Endothelial cell of umbilical vein (primary cell): ENCODE measurements at regions not wholly inside any gene's neighbourhood (a gene's known extent, or its start where the extent isn't known, plus 50 kb on each side); places are given as distances from the start of the nearest gene placed in this dataset.

Experiments
- BruUV-seq: library from RNA; stranded (reverse); fragments of 400-500 nt; replicated peaks from 2 replicates; lab custom pipeline; 2021; lab: Mats Ljungman, UMichigan
- CTCF ChIA-PET: fragments of 300-600, 350-600 bp; sonication (Branson Sonifier 250); formaldehyde crosslinking; loops from one replicate; lab custom pipeline; 2021; ENCODE audit warnings: antibody characterized with exemption, inconsistent platforms; lab: Charles Lee
- POLR2A ChIA-PET: fragments of 300-600, 350-600 bp; sonication (Branson Sonifier 250); formaldehyde crosslinking; loops from one replicate; lab custom pipeline; 2021; ENCODE audit warnings: antibody characterized with exemption, inconsistent platforms; lab: Charles Lee
- DNase-seq: peaks from one replicate; pipeline ENCODE4 v3.0.0-alpha.2; 2011; ENCODE audit warnings: low read depth, low spot score
- FAIRE-seq: peaks from 2 replicates; lab custom pipeline; 2011; peaks lifted over from hg19 to GRCh38; lab: Jason Lieb, UNC
- H2AFZ ChIP-seq: 2 replicates; pipeline ENCODE4 v1.6.0; 2012; ENCODE audit warnings: low read depth, low read length, control low read depth, inconsistent platforms
- H3K27ac ChIP-seq: 2 replicates; pipeline ENCODE4 v1.5.1; 2011; ENCODE audit warnings: low read depth, mild to moderate bottlenecking, control low read depth, low read length, moderate library complexity; ENCODE audit not compliant: insufficient read depth
- H3K27me3 ChIP-seq, 2 experiments: 2 replicates each; pipeline versions ENCODE4 v1.6.0 to v1.6.1; 2011; ENCODE audit warnings: low read length in 2 of 2, mixed read lengths in 1 of 2; ENCODE audit not compliant: control insufficient read depth in 2 of 2, insufficient read depth in 2 of 2
- H3K36me3 ChIP-seq, 2 experiments: 2 replicates in 1 of 2; 3 replicates in 1 of 2; pipeline ENCODE4 v1.5.1; 2011; ENCODE audit warnings: low read length in 2 of 2, mild to moderate bottlenecking in 1 of 2, moderate library complexity in 1 of 2; ENCODE audit not compliant: control insufficient read depth in 2 of 2, insufficient read depth in 2 of 2; ENCODE audit errors: extremely low read depth in 1 of 2
- H3K4me1 ChIP-seq: 3 replicates; pipeline ENCODE4 v1.5.1; 2011; ENCODE audit warnings: mild to moderate bottlenecking, low read length; ENCODE audit not compliant: control insufficient read depth, insufficient read depth; ENCODE audit errors: extremely low read depth
- H3K4me2 ChIP-seq: 2 replicates; pipeline ENCODE4 v1.6.1; 2011; ENCODE audit warnings: low read length, control low read depth, mixed read lengths; ENCODE audit not compliant: insufficient read depth
- H3K4me3 ChIP-seq, 3 experiments: fragments of 200-600 bp in 1 of 3; sonication (generic), shearing (Covaris generic) in 1 of 3; replicated peaks in 1 of 3; 2 replicates each; pipeline ENCODE4 v1.5.1; 2011 to 2016; ENCODE audit warnings: control low read depth in 3 of 3, low read length in 3 of 3, mild to moderate bottlenecking in 2 of 3, inconsistent platforms in 1 of 3, low read depth in 1 of 3, moderate library complexity in 1 of 3; ENCODE audit not compliant: insufficient read depth in 1 of 3
- H3K79me2 ChIP-seq: 2 replicates; pipeline ENCODE4 v1.6.0; 2012; ENCODE audit warnings: low read length, inconsistent platforms; ENCODE audit not compliant: control insufficient read depth, insufficient read depth
- H3K9ac ChIP-seq: replicated peaks from 2 replicates; pipeline ENCODE3; 2011; ENCODE audit warnings: low read length, control low read depth; ENCODE audit not compliant: insufficient read depth; ENCODE audit errors: extremely low read depth
- H3K9me1 ChIP-seq: replicated peaks from 3 replicates; pipeline ENCODE4 v1.6.0; 2011; ENCODE audit warnings: mild to moderate bottlenecking, low read length; ENCODE audit not compliant: control insufficient read depth, insufficient read depth; ENCODE audit errors: extremely low read depth
- H3K9me3 ChIP-seq: replicated peaks from 2 replicates; pipeline ENCODE4 v1.5.1; 2012; ENCODE audit warnings: low read length, inconsistent platforms; ENCODE audit not compliant: control insufficient read depth, insufficient read depth
- H4K20me1 ChIP-seq: replicated peaks from 2 replicates; pipeline ENCODE3; 2011; ENCODE audit warnings: mild to moderate bottlenecking, low read length; ENCODE audit not compliant: control insufficient read depth, insufficient read depth; ENCODE audit errors: extremely low read depth
- CTCF ChIP-seq, 2 donors: IDR thresholded peaks; 1 replicate in 1 of 2; 2 replicates in 1 of 2; pipeline ENCODE4 v1.5.1; 2011; ENCODE audit warnings: low read length in 2 of 2, mild to moderate bottlenecking in 2 of 2, moderate library complexity in 2 of 2, control low read depth in 1 of 2, inconsistent platforms in 1 of 2, low read depth in 1 of 2; ENCODE audit not compliant: insufficient read depth in 1 of 2; ENCODE audit errors: extremely low read depth in 1 of 2
- EZH2 ChIP-seq: IDR thresholded peaks from 2 replicates; pipeline ENCODE4 v1.6.1; 2012; ENCODE audit warnings: borderline replicate concordance, low read depth, mild to moderate bottlenecking, moderate library complexity, low read length, inconsistent platforms; ENCODE audit not compliant: severe bottlenecking
- FOS ChIP-seq: IDR thresholded peaks from 2 replicates; pipeline ENCODE4 v1.6.1; 2011; ENCODE audit warnings: mild to moderate bottlenecking, low read length, moderate library complexity, borderline replicate concordance; ENCODE audit not compliant: insufficient read depth
- GATA2 ChIP-seq: IDR thresholded peaks from 2 replicates; pipeline ENCODE4 v1.7.0; 2011; ENCODE audit warnings: low read depth, mild to moderate bottlenecking, moderate library complexity, mixed read lengths, low read length; ENCODE audit not compliant: insufficient read length, insufficient read depth
- JUN ChIP-seq: IDR thresholded peaks from 2 replicates; pipeline ENCODE4 v1.6.1; 2011; ENCODE audit warnings: borderline replicate concordance, low read depth; ENCODE audit not compliant: insufficient read length, insufficient read depth
- MYC ChIP-seq: IDR thresholded peaks from one replicate; pipeline ENCODE4 v1.6.1; 2011; ENCODE audit warnings: mild to moderate bottlenecking, low read depth, low read length
- POLR2A ChIP-seq: IDR thresholded peaks from 2 replicates; pipeline ENCODE4 v1.6.1; 2012; ENCODE audit warnings: low read depth, mild to moderate bottlenecking, control low read depth, low read length
- POLR2AphosphoS5 ChIP-seq: IDR thresholded peaks from 2 replicates; pipeline ENCODE4 v1.6.1; 2012; ENCODE audit warnings: low read depth, mild to moderate bottlenecking, control low read depth, low read length, moderate library complexity; ENCODE audit not compliant: insufficient read depth
- dilution Hi-C: fragments of 300-500 bp; cut with MboI; formaldehyde crosslinking; loops from one replicate; pipeline ENCODE4 v1.15.0; 2019; ENCODE audit warnings: low sequenced_read_pairs; ENCODE audit not compliant: extremely low pct_ligation_motif_present
- intact Hi-C: fragments of 100-400 bp; cut with micrococcal nuclease; formaldehyde crosslinking; loops from one replicate; pipeline ENCODE4 v1.10.0; 2022
- TF ChIP-seq, protein P1 (sequence below): IDR thresholded peaks from 2 replicates; pipeline ENCODE4 v1.6.1; 2011; ENCODE audit not compliant: insufficient read depth, insufficient read length

DNA sequence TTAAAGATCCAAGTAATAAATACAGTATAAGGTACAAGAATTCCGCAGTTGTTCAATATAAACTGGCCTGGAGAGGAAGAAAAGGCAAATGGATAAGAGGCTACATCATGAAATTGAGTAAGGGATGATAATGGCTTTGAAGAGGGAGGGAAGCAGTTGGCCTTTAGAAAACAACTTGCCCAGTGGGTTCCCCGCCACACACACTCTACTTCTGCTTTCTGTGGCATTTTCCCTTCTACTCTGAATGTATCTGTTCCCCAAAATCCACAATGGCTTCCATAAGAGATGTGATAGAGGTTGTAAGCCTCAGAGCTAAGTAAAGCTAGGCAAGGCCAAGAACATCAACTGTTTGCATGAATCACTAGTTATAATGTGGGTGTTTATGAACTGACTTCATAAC, 221.3 kb downstream of the MBD2 start:
- Histone ChIP-seq H3K36me3 (no peaks in the 10 kb centered on the region), H2AFZ (no peak overlapping the region), H3K9me3 (no peaks in the 10 kb centered on the region), H3K9me1 (no peaks in the 10 kb centered on the region), H3K9ac (no peak overlapping the region), H3K79me2 (no peaks in the 10 kb centered on the region), H3K27ac (no peak overlapping the region), H3K4me2 (no peak overlapping the region), H4K20me1 (no peaks in the 10 kb centered on the region), H3K4me3 (no peak overlapping the region), H3K27me3 (no peaks in the 10 kb centered on the region), H3K4me1 (no peaks in the 10 kb centered on the region)
- no peak for DNase-seq
- CTCF ChIA-PET = no interaction called here
- intact Hi-C loops (no loop called here), dilution Hi-C loops (no loop called here)
- BruUV-seq = no TSS peak
- POLR2A ChIA-PET = no interaction called here
- no peak for FAIRE-seq
- no peak for TF ChIP-seq FOS
- TF ChIP-seq CTCF (IDR thresholded peaks at IDR 0.05; ENCODE audit: extremely low read depth in 1 of 2, insufficient read depth in 1 of 2, low read depth in 1 of 2, low read length in 2 of 2) = no peak
- no peak for TF ChIP-seq POLR2A
- TF ChIP-seq GATA2 = no peak
- TF ChIP-seq EZH2 = no peak
- TF ChIP-seq JUN = no peak
- TF ChIP-seq, protein P1, sequence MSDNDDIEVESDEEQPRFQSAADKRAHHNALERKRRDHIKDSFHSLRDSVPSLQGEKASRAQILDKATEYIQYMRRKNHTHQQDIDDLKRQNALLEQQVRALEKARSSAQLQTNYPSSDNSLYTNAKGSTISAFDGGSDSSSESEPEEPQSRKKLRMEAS = no peak
- TF ChIP-seq POLR2AphosphoS5 = no peak
- TF ChIP-seq MYC = no peak
